Fibroblast of lung (primary cell): ENCODE measurements at regions not wholly inside any gene's neighbourhood (a gene's known extent, or its start where the extent isn't known, plus 50 kb on each side); places are given as distances from the start of the nearest gene placed in this dataset.

Experiments
- DNase-seq, 2 donors: peaks; one replicate each; pipeline versions ENCODE4 v3.0.0 to v3.0.0-alpha.2; 2010; ENCODE audit warnings: low read depth in 2 of 2
- H2AFZ ChIP-seq: 2 replicates; pipeline ENCODE4 v1.5.1; 2012; ENCODE audit warnings: low read length, control low read depth, inconsistent platforms
- H3K27ac ChIP-seq: 2 replicates; pipeline ENCODE4 v1.5.1; 2011; ENCODE audit warnings: low read length, control low read depth; ENCODE audit not compliant: insufficient read depth
- H3K27me3 ChIP-seq: 2 replicates; pipeline ENCODE4 v1.5.1; 2011; ENCODE audit warnings: mild to moderate bottlenecking, low read length; ENCODE audit not compliant: control insufficient read depth, insufficient read depth
- H3K36me3 ChIP-seq: 2 replicates; pipeline ENCODE4 v1.5.1; 2011; ENCODE audit warnings: low read length; ENCODE audit not compliant: control insufficient read depth, insufficient read depth
- H3K4me1 ChIP-seq: 2 replicates; pipeline ENCODE4 v1.5.1; 2011; ENCODE audit warnings: low read length; ENCODE audit not compliant: control insufficient read depth, insufficient read depth; ENCODE audit errors: extremely low read depth
- H3K4me2 ChIP-seq: 2 replicates; pipeline ENCODE4 v1.5.1; 2011; ENCODE audit warnings: low read length, control low read depth; ENCODE audit not compliant: insufficient read depth; ENCODE audit errors: extremely low read depth
- H3K4me3 ChIP-seq, 4 experiments: fragments of 200-600 bp in 1 of 4; sonication (generic) in 1 of 4; replicated peaks in 1 of 4; 2 replicates each; pipeline ENCODE4 v1.5.1; 2011 to 2016; ENCODE audit warnings: low read length in 4 of 4, low read depth in 3 of 4, mild to moderate bottlenecking in 3 of 4, control low read depth in 2 of 4, inconsistent platforms in 1 of 4, mixed read lengths in 1 of 4; ENCODE audit not compliant: insufficient read depth in 1 of 4; ENCODE audit errors: control extremely low read depth in 1 of 4
- H3K79me2 ChIP-seq: 2 replicates; pipeline ENCODE4 v1.5.1; 2012; ENCODE audit warnings: mild to moderate bottlenecking, low read length, inconsistent platforms; ENCODE audit not compliant: control insufficient read depth, insufficient read depth
- H3K9ac ChIP-seq: 2 replicates; pipeline ENCODE4 v1.5.1; 2011; ENCODE audit warnings: mild to moderate bottlenecking, low read length, control low read depth; ENCODE audit not compliant: insufficient read depth
- H3K9me3 ChIP-seq: 2 replicates; pipeline ENCODE4 v1.5.1; 2012; ENCODE audit warnings: low read depth, low read length; ENCODE audit not compliant: control insufficient read depth, insufficient read depth
- H4K20me1 ChIP-seq: 2 replicates; pipeline ENCODE4 v1.5.1; 2011; ENCODE audit warnings: low read length; ENCODE audit not compliant: control insufficient read depth, insufficient read depth; ENCODE audit errors: extremely low read depth
- CTCF ChIP-seq, 2 donors: IDR thresholded peaks in 1 of 2; conservative IDR thresholded peaks in 1 of 2; 1 replicate in 1 of 2; 2 replicates in 1 of 2; pipeline ENCODE4 v1.5.1; 2011 to 2012; ENCODE audit warnings: low read length in 2 of 2, control low read depth in 1 of 2, inconsistent platforms in 1 of 2, low read depth in 1 of 2, mild to moderate bottlenecking in 1 of 2
- EZH2 ChIP-seq: IDR thresholded peaks from 2 replicates; pipeline ENCODE4 v1.5.1; 2012; ENCODE audit warnings: low read length, control low read depth, mild to moderate bottlenecking; ENCODE audit errors: missing control alignments

- Histone ChIP-seq H3K9me3 (no peaks in the 10 kb centered on the region), H4K20me1 (no peaks in the 10 kb centered on the region), H3K36me3 (no peaks in the 10 kb centered on the region), H3K4me2 (no peak overlapping the region), H3K9ac (no peak overlapping the region), H3K4me3 (no peak overlapping the region), H2AFZ (no peak overlapping the region), H3K4me1 (no peaks in the 10 kb centered on the region), H3K27me3 (no peaks in the 10 kb centered on the region), H3K27ac (no peak overlapping the region), H3K79me2 (no peaks in the 10 kb centered on the region)
- TF ChIP-seq EZH2 = no peak
- TF ChIP-seq CTCF (conservative IDR thresholded peaks at IDR 0.05 in 1 of 2, IDR thresholded peaks at IDR 0.05 in 1 of 2; ENCODE audit: low read depth in 1 of 2, low read length in 2 of 2) = no peak
- DNase-seq = no peak
Measured at GRCh38 chr14:97268097-97268496, 470.9 kb downstream of the VRK1 start.

GRCh38 chr14:97270308-97270707 lies 473.1 kb downstream of the VRK1 start:
- Histone ChIP-seq H2AFZ (no peak overlapping the region), H3K4me3 (no peak overlapping the region), H3K79me2 (no peaks in the 10 kb centered on the region), H3K4me2 (no peak overlapping the region), H4K20me1 (no peaks in the 10 kb centered on the region), H3K9me3 (no peaks in the 10 kb centered on the region), H3K27me3 (no peaks in the 10 kb centered on the region), H3K9ac (no peak overlapping the region), H3K27ac (no peak overlapping the region), H3K4me1 (no peaks in the 10 kb centered on the region), H3K36me3 (no peaks in the 10 kb centered on the region)
- TF ChIP-seq CTCF (conservative IDR thresholded peaks at IDR 0.05 in 1 of 2, IDR thresholded peaks at IDR 0.05 in 1 of 2; ENCODE audit: low read depth in 1 of 2, low read length in 2 of 2) (no peak), EZH2 (no peak)
- DNase-seq = peak in 1 of 2 donors; percentile 64

DNA sequence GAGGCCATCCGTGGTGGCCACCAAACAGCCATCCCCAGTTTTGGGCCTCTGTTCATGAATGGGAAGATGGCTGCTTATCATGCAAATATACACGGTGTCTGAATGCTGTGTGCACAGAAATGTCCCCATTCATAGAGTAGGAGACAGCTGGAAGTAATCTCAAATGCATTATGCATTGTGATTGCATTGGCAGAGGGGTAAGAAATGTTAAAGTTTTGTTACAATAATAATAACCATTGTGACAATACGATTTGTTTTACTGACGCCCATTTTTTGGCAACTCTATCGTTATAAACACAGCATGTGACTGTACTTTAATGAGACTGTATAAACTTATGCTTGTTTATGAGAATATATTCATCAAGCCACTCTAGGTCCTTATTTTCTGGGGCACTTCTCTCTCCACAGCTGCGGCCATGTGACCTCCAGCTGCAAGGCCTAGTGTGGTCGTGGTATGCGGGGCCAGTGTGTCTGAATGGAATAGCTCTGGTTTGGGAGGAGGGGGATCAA lies 474.3 kb downstream of the VRK1 start:
- Histone ChIP-seq H4K20me1 (no peaks in the 10 kb centered on the region), H3K4me3 (no peak overlapping the region), H3K27ac (no peak overlapping the region), H3K4me1 (no peaks in the 10 kb centered on the region), H3K4me2 (no peak overlapping the region), H3K9me3 (no peaks in the 10 kb centered on the region), H3K79me2 (no peaks in the 10 kb centered on the region), H2AFZ (no peak overlapping the region), H3K9ac (no peak overlapping the region), H3K27me3 (no peaks in the 10 kb centered on the region), H3K36me3 (no peaks in the 10 kb centered on the region)
- TF ChIP-seq CTCF (conservative IDR thresholded peaks at IDR 0.05 in 1 of 2, IDR thresholded peaks at IDR 0.05 in 1 of 2; ENCODE audit: low read depth in 1 of 2, low read length in 2 of 2) (no peak), EZH2 (no peak)
- DNase-seq = no peak
